NCI-H510A treated with DMSO at 0.1 percent for 48 hours (cell line): ENCODE measurements at regions not wholly inside any gene's neighbourhood (a gene's known extent, or its start where the extent isn't known, plus 50 kb on each side); places are given as distances from the start of the nearest gene placed in this dataset.
"Not testable (repeated sequence)": the region's sequence is repeated elsewhere in the genome, so short reads cannot be mapped to it uniquely, and the experiment has no call there.

Source experiments
- DNase-seq: peaks from one replicate; lab custom pipeline; 2025; lab: John Stamatoyannopoulos, UW

- no peak for DNase-seq
Observed at GRCh38 chr12:131547555-131547954, 163.3 kb upstream of the SFSWAP start.

DNA sequence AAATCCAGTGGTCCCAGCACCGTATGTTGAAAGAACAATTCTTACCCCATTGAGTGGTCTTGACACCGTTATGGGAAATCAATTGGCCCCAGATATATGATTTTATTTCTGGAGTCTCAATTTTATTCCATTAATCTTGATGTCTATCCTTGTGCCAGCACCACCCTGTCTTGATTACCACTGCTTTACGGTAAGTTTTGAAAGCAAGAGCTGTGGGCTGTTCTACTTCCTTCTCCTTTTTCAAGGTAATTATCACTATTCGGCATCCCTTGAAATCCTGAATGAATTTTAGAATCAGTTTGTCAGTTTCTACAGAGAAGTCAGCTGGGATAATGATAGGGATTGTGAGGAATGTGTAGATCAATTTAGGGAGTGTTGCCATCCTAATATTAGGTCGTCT, 160.8 kb upstream of the SFSWAP start:
- no peak for DNase-seq

GRCh38 chr12:131551675-131552491, 159.0 kb upstream of the SFSWAP start:
- no peak for DNase-seq

DNA sequence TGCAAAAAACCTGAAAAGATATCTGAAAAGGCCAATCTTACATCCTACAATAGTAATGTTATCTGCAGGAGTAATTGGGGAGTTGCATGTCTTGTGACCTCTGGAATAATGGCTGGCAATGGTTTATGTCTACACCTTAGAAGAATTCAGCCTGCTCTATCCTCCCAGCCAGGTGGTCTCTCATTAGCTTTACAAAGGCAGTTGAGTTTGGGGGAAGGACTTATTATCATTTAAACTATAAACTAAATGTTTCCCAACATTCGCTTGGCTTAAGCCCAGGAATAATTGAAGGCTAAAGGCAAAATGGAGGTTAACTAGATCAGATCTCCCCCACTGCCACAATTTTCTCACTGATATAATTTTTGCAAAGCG, 158.4 kb upstream of the SFSWAP start:
- DNase-seq: no peak

DNA sequence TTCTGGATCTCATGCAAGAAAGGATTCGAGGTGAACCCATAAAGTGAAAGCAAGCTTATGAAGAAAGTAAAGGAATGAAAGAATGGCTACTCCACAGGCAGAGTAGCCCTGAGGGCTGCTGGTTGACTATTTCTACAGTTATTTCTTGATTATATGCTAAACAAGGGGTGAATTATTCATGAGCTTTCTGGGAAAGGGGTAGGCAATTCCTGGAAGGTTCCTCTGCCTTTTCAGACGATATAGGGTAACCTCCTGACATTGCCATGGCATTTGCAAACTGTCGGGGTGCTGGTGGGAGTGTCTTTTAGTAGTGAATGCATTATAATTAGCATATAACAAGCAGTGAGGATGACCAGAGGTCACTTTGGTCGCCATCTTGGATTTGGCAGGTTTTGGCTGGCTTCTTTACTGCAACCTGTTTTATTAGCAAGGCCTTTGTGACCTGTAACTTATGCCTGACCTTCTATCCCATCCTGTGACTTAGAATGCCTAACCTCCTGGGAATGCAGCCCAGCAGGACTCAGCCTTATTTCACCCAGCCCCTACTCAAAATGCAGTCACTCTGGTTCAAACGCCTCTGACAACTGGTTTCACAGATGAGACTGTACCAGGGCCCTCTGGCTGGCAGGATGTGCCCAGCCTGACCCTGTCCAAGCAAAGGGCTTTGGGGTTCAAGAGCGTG, 157.7 kb upstream of the SFSWAP start:
- DNase-seq: no peak

DNA sequence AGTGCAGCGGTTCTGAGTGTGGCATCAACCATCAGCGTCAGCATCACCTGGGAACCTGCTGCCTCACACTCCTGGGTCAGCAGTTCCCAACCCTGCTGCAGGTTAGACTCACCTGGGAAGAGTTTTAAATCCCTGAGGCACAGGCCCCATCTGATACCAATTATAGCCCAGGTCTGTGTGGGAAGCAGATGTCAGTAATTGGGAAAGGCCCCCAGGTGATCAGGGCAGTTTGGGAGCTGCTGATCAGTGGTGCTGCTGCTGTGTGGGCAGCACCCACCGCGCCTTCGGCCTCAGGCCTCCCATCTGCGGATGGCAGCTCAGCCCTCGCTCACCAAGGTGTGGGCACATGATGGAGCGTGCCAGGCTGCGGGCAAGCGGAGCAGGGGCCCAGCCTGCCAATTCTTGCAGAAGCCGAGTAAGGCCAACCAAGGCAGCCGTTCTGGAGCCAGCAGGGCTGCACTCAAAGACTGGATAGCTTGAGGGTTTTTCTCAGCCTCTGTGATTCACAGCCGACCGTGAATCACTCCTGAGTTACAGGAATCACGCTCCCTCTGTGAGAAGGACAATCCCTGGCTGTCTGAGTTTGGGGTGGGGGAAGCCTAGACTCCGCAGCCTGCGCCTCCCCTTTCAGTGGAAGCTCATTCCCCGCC, 155.6 kb upstream of the SFSWAP start:
- DNase-seq: no peak

DNA sequence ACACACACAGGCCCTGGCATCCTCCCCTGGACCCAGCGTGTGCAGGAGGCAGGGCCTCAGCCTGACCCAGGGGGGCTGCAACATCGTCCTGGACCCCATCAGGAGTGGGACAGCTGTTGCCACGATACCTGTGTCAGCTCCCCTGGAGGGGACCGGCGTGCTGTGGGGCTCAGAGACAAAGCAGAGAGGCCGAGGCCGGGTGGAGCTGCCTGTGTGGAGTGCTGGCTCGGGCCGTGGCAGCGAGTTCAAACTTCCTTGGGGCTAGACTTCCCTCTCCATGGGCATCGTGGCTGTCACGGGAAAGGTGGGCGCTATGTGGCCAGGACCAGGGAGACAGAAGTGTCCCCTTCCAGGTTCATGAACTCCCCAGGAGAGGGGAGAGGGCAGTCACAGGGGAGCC, 155.0 kb upstream of the SFSWAP start:
- no peak for DNase-seq

GRCh38 chr12:131557078-131557709, 153.7 kb upstream of the SFSWAP start:
- no peak for DNase-seq

GRCh38 chr12:131559517-131560516, 151.1 kb upstream of the SFSWAP start:
- DNase-seq: no peak

DNA sequence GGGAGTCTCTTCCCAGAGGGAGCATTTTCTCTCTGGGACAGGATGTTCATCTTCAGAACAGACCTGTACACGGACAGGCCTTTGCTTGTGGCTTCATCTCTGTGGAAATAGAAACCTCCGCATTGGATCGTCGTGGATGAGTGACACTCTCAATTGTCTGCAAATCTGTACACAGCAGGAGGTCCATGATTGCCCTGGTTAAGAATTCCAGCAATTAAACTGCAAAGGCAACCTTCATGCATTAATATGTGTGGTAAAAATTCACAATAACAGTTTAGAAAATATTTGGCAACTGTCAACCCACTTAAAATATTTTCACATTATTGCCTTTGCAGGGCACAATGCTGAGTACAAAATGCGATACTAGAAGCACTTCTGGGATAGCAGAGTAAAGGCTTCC, 149.8 kb upstream of the SFSWAP start:
- DNase-seq: no peak

GRCh38 chr12:131561891-131562684, 148.8 kb upstream of the SFSWAP start:
- DNase-seq: no peak

GRCh38 chr12:131564138-131564727, 146.7 kb upstream of the SFSWAP start:
- not testable (repeated sequence) for DNase-seq

DNA sequence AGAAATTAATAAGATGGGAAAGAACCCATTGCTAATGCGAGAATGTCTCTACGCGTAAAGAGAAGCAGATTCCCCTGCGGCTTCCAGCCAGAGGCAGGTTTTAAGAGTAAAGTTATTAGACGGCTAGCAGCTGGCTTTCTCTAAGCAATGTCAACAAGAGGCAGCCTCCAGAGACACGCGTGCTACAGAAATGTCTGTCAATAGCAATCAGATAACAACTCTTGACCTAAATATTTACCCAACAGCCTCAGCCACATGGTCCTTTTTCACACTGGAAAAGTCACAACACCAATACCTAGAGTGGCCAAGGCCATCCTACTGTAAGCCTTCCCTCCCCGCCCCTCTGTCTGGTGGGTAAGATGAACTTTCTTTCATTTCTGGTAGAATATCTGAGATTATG, 146.0 kb upstream of the SFSWAP start:
- DNase-seq: no peak

DNA sequence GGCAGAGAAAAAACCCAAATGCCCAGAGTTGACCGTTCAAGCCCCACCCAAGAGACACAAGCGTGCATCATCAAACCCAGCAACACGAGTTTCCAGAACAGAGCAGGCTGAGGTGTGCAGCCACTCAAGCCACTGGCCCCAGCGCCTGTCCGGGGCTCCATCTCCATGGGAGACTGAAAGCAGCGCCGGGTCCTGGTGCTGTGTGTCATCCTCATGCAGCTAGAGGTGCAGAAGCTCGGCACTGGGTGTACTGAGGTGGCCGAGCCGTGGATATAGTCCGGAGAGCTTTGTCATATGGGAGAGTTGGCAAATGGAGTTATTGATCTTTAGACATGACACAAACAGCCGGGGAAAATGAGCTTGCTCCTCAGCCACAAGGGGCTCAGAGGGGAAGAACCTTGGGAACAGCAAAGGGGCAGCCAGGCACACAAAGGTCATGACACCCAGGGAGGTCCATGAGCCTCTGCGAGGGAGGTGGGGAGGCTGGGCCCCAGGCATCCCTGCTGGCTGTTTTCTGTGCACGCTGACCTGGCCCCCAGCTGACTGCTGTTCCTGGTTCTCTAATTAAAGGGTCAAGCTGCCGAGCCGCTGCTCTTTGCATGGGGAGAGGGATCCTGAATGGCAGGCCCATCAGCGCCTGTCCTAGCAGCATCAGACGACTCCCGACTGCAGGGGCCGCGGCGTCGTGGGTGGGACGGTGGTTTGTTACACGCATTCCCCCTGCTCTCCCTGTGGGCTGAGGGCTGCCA, 145.4 kb upstream of the SFSWAP start:
- DNase-seq: no peak

GRCh38 chr12:131568336-131568735, 142.6 kb upstream of the SFSWAP start:
- DNase-seq: no peak

DNA sequence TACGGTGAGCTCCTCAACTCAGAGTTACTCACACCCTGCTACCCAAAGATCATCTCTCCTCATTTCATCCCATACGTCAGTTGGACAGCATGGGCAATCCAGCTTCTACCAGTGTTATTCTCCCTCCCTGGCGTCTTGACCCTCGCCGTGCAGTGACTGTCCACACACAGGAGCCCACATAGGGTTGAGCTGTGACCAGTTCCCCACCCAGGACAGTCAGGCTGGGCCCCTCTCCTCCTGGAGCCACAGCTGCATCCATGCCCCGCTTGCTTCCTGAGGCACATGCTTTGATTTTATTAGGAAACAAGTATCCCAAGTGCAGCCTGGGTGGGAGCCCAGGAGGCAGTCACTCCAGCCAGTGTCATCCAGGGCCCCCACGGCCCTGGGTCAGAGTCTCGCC, 140.3 kb upstream of the SFSWAP start:
- no peak for DNase-seq

- no peak for DNase-seq
Observed at GRCh38 chr12:131571827-131572226, 139.1 kb upstream of the SFSWAP start.

- no peak for DNase-seq
Observed at GRCh38 chr12:131572626-131573025, 138.3 kb upstream of the SFSWAP start.

- no peak for DNase-seq
Observed at GRCh38 chr12:131573631-131574394, 137.1 kb upstream of the SFSWAP start.
